ENCODE measurements at regions not wholly inside any gene's neighbourhood (a gene's known extent, or its start where the extent isn't known, plus 50 kb on each side); places are given as distances from the start of the nearest gene placed in this dataset.

- no peak for TF ChIP-seq CTCF (conservative IDR thresholded peaks at IDR 0.05; ENCODE audit: low read depth)
- POLR2A ChIA-PET (ENCODE audit: low non-redundant PET): no interaction called here
- no peak overlapping the region for H3K27ac ChIP-seq
- DNase-seq (ENCODE audit: low spot score): no peak
- CTCF ChIA-PET: no interaction called here
Observed at GRCh38 chr3:87398168-87398801, 121.9 kb upstream of the POU1F1 start.

GRCh38 chr3:87397211-87397610 is 120.8 kb upstream of the POU1F1 start:
- TF ChIP-seq CTCF (conservative IDR thresholded peaks at IDR 0.05; ENCODE audit: low read depth): no peak
- ChIA-PET CTCF (no interaction called here), POLR2A (ENCODE audit: low non-redundant PET) (no interaction called here)
- H3K27ac ChIP-seq: no peak overlapping the region
- no peak for DNase-seq (ENCODE audit: low spot score)

- no peak for DNase-seq (ENCODE audit: low spot score)
- ChIA-PET CTCF (no interaction called here), POLR2A (ENCODE audit: low non-redundant PET) (no interaction called here)
- TF ChIP-seq CTCF (conservative IDR thresholded peaks at IDR 0.05; ENCODE audit: low read depth): no peak
- no peak overlapping the region for H3K27ac ChIP-seq
Observed at GRCh38 chr3:87390821-87391220, 114.4 kb upstream of the POU1F1 start.

- no peak for DNase-seq (ENCODE audit: low spot score)
- CTCF ChIA-PET: no interaction called here
- no peak for TF ChIP-seq CTCF (conservative IDR thresholded peaks at IDR 0.05; ENCODE audit: low read depth)
- POLR2A ChIA-PET (ENCODE audit: low non-redundant PET): no interaction called here
- H3K27ac ChIP-seq: no peak overlapping the region
Observed at GRCh38 chr3:87390353-87390752, 114.0 kb upstream of the POU1F1 start.

GRCh38 chr3:87375231-87375682 is 98.9 kb upstream of the POU1F1 start:
- POLR2A ChIA-PET (ENCODE audit: low non-redundant PET): no interaction called here
- CTCF ChIA-PET: no interaction called here
- DNase-seq (ENCODE audit: low spot score): no peak
- H3K27ac ChIP-seq: no peak overlapping the region
- TF ChIP-seq CTCF (conservative IDR thresholded peaks at IDR 0.05; ENCODE audit: low read depth): no peak

- no peak for DNase-seq (ENCODE audit: low spot score)
- ChIA-PET CTCF (no interaction called here), POLR2A (ENCODE audit: low non-redundant PET) (no interaction called here)
- no peak overlapping the region for H3K27ac ChIP-seq
- no peak for TF ChIP-seq CTCF (conservative IDR thresholded peaks at IDR 0.05; ENCODE audit: low read depth)
Observed at GRCh38 chr3:87370007-87370406, 93.6 kb upstream of the POU1F1 start.
